Upper lobe of left lung (tissue), 4 donors: ENCODE measurements at regions not wholly inside any gene's neighbourhood (a gene's known extent, or its start where the extent isn't known, plus 50 kb on each side); places are given as distances from the start of the nearest gene placed in this dataset.

ENCODE experiments used
- EP300 ChIP-seq, 4 donors: sonication (generic); formaldehyde crosslinking; IDR thresholded peaks; one replicate each; pipeline ENCODE4 v1.5.1; 2017; ENCODE audit warnings: antibody characterized with exemption in 4 of 4, control low read depth in 2 of 4
- POLR2A ChIP-seq, 4 donors: fragments of 450-650 bp; IDR thresholded peaks; one replicate each; pipeline ENCODE4 v1.5.1; 2016 to 2017; ENCODE audit warnings: antibody characterized with exemption in 4 of 4, mild to moderate bottlenecking in 2 of 4
- POLR2AphosphoS5 ChIP-seq, 2 donors: sonication (generic); formaldehyde crosslinking; IDR thresholded peaks; one replicate each; pipeline ENCODE4 v1.5.1; 2017; ENCODE audit warnings: antibody characterized with exemption in 2 of 2
- TF ChIP-seq, protein P1 (sequence below), 6 experiments: fragments of 450-650 bp in 4 of 6; fragments of 200-600 bp in 2 of 6; sonication (generic) in 2 of 6; IDR thresholded peaks; one replicate each; pipeline ENCODE4 v1.5.1; 2016 to 2019; ENCODE audit warnings: antibody characterized with exemption in 6 of 6

DNA sequence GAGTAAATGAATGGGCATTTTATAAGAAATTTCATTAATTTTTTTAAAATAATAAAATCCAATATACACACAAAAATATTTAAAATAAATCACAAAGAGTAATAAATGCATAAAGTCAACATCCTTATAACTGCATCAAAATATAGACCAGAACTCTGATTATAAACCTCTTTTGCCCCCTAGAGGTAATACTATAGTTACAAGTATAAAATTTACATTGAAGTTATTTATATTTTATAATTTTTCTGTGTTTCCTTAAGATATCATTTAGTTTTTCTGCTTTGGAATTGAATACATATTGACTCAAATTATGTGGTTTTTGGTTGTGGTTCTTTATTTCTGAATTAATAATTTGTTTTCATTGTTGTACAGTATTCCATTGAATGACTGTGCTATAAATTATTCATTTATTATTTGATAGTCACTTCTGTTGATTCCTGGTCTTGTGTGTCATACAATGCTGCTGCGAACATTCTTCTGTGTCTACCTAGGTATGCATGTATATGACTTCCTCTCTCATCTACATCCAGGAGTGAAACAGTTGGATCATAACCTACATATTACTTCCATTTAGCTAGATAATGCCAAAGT lies 673.6 kb downstream of the IPMK start:
- TF ChIP-seq, protein P1, sequence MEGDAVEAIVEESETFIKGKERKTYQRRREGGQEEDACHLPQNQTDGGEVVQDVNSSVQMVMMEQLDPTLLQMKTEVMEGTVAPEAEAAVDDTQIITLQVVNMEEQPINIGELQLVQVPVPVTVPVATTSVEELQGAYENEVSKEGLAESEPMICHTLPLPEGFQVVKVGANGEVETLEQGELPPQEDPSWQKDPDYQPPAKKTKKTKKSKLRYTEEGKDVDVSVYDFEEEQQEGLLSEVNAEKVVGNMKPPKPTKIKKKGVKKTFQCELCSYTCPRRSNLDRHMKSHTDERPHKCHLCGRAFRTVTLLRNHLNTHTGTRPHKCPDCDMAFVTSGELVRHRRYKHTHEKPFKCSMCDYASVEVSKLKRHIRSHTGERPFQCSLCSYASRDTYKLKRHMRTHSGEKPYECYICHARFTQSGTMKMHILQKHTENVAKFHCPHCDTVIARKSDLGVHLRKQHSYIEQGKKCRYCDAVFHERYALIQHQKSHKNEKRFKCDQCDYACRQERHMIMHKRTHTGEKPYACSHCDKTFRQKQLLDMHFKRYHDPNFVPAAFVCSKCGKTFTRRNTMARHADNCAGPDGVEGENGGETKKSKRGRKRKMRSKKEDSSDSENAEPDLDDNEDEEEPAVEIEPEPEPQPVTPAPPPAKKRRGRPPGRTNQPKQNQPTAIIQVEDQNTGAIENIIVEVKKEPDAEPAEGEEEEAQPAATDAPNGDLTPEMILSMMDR (IDR thresholded peaks at IDR 0.05) = no peak
- TF ChIP-seq POLR2A (IDR thresholded peaks at IDR 0.05) (no peak), POLR2AphosphoS5 (IDR thresholded peaks at IDR 0.05) (no peak), EP300 (IDR thresholded peaks at IDR 0.05) (no peak)
